Heart right ventricle (tissue), 16 donors: ENCODE measurements at regions not wholly inside any gene's neighbourhood (a gene's known extent, or its start where the extent isn't known, plus 50 kb on each side); places are given as distances from the start of the nearest gene placed in this dataset.

ENCODE experiments used
- ATAC-seq, 8 donors: fragments of 200-7000 bp; cut with Tn5 transposase; one replicate each; pipeline ENCODE4 v1.9.1; 2020; ENCODE audit warnings: mild to moderate bottlenecking in 8 of 8, moderate library complexity in 8 of 8, moderate number of reproducible peaks in 1 of 8
- DNase-seq, 2 donors: peaks; one replicate each; pipeline ENCODE4 v3.0.0-alpha.2; 2020
- H3K27ac ChIP-seq, 10 donors: fragments of 200-600 bp; sonication (generic) in 2 of 10; one replicate each; pipeline versions ENCODE4 v1.5.0 to v1.8.0; 2020 to 2022; ENCODE audit warnings: mild to moderate bottlenecking in 3 of 10
- H3K27me3 ChIP-seq, 7 donors: fragments of 200-600 bp; one replicate each; pipeline ENCODE4 v1.8.0; 2021 to 2022; ENCODE audit warnings: mild to moderate bottlenecking in 2 of 7
- H3K36me3 ChIP-seq, 9 donors: fragments of 200-600 bp; sonication (generic) in 1 of 9; one replicate each; pipeline versions ENCODE4 v1.5.0 to v1.8.0; 2020 to 2022; ENCODE audit warnings: mild to moderate bottlenecking in 2 of 9
- H3K4me1 ChIP-seq, 9 donors: fragments of 200-600 bp; sonication (generic) in 1 of 9; one replicate each; pipeline versions ENCODE4 v1.5.0 to v1.8.0; 2020 to 2022; ENCODE audit warnings: mild to moderate bottlenecking in 4 of 9
- H3K4me3 ChIP-seq, 10 donors: fragments of 200-600 bp; sonication (generic) in 2 of 10; one replicate each; pipeline versions ENCODE4 v1.5.0 to v1.8.0; 2020 to 2022; ENCODE audit warnings: mild to moderate bottlenecking in 7 of 10, moderate library complexity in 2 of 10
- H3K9me3 ChIP-seq, 11 donors: fragments of 200-600 bp in 10 of 11; sonication (generic) in 2 of 11; one replicate each; pipeline versions ENCODE4 v1.5.0 to v1.8.0; 2013 to 2022; ENCODE audit warnings: mild to moderate bottlenecking in 2 of 11, control low read depth in 1 of 11, moderate library complexity in 1 of 11
- WGBS, 2 donors: extraction: QIAGEN DNeasy Blood & Tissue Kit; methylation state at CpG; one replicate each; pipeline ENCODE4 v1.1.7; 2013; ENCODE audit warnings: inconsistent platforms in 1 of 2; 5-methylcytosine and 5-hydroxymethylcytosine counted together
- intact Hi-C, 10 donors: fragments of 100-400 bp; cut with DNase I; formaldehyde crosslinking; loops; one replicate each; pipeline versions ENCODE4 v1.11.1 to v1.14.2; 2022
- TF ChIP-seq, protein P1 (sequence below), 9 donors: fragments of 200-600 bp; sonication (generic) in 2 of 9; IDR thresholded peaks; one replicate each; pipeline versions ENCODE4 v1.5.0 to v1.8.0; 2021 to 2022; ENCODE audit warnings: antibody characterized with exemption in 9 of 9, mild to moderate bottlenecking in 5 of 9, moderate library complexity in 1 of 9
- donor health status: Arrhythmogenic right ventricular cardiomyopathy.
- donor health status: ischemic (EF 13 %, LVEDD 7.1; RV severe dilation, severe dysfunction).
- donor health status: healthy with polysubstance abuse.
- donor health status: DM: no; HTN: yes; CAD: no.
- donor health status: DM: no; HTN: no; CAD: no.
- donor health status: ischemic (EF 25% LVEDD 6.9; RV normal size, moderate dysfunction).
- donor health status: ischemic (EF 25% LVEDD 5.7; RV mildly dilated, moderate dysfunction).
- donor health status: healthy.
- donor health status: DM: yes; HTN: yes; CAD: no.
- donor health status: Ischemic cardiomyopathy.
- donor health status: ischemic (EF 35%, LVEDD 5.7; RV mildly dilated, moderate dysfunction).
- donor health status: nonischemic (EF 11% LVEDD 7.7; RV severe dilation, severe dysfunction).
- donor health status: DM: yes; HTN: yes; CAD: no.
- donor health status: PGD.
- donor health status: ischemic (EF 29% LVEDD 5.4; RV normal size, mild dysfunction).
- donor health status: nonischemic (EF 23%, LVEDD 6.1; RV moderate dilation, normal function).

DNA sequence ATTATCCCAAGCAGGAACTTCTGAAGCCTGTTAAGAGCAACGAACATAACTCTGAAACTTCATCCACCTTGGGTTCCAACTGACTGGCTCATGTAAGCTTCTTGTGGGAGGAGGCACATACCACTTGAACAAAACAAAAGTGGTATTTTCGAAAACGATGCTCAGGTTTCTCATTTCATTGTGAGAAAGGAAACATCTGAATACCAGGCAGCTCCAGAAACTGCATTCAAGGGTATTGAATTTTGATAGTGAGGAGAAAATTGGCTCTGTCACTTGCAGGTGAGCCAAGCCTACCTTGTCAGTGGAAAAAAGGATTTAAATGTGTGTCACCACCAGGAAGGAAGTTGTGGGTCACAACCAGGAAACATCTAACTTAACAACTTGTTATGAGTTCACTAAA, 218.1 kb upstream of the SATB1 start:
- H3K9me3 ChIP-seq, result peaks cover 0 to 6% (median 0%) of the 10 kb centered on the region in 11 donors
- no peak overlapping the region for H3K27ac ChIP-seq
- ATAC-seq (no peak), DNase-seq (no peak)
- WGBS, 2 donors, result 73 to 74% methylated on average over 3 of the region's 3 CpGs
- H3K4me1 ChIP-seq, result peaks cover 0 to 5% (median 0%) of the 10 kb centered on the region in 9 donors
- intact Hi-C loops, result no loop called here
- no peaks in the 10 kb centered on the region for H3K27me3 ChIP-seq
- no peak overlapping the region for H3K4me3 ChIP-seq
- TF ChIP-seq, protein P1, sequence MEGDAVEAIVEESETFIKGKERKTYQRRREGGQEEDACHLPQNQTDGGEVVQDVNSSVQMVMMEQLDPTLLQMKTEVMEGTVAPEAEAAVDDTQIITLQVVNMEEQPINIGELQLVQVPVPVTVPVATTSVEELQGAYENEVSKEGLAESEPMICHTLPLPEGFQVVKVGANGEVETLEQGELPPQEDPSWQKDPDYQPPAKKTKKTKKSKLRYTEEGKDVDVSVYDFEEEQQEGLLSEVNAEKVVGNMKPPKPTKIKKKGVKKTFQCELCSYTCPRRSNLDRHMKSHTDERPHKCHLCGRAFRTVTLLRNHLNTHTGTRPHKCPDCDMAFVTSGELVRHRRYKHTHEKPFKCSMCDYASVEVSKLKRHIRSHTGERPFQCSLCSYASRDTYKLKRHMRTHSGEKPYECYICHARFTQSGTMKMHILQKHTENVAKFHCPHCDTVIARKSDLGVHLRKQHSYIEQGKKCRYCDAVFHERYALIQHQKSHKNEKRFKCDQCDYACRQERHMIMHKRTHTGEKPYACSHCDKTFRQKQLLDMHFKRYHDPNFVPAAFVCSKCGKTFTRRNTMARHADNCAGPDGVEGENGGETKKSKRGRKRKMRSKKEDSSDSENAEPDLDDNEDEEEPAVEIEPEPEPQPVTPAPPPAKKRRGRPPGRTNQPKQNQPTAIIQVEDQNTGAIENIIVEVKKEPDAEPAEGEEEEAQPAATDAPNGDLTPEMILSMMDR (IDR thresholded peaks at IDR 0.05), result no peak
- no peaks in the 10 kb centered on the region for H3K36me3 ChIP-seq

- intact Hi-C loops, result no loop called here
- peaks cover 0 to 6% (median 0%) of the 10 kb centered on the region in 11 donors for H3K9me3 ChIP-seq
- ATAC-seq, result no peak
- no peak for DNase-seq
- H3K36me3 ChIP-seq, result no peaks in the 10 kb centered on the region
- H3K4me3 ChIP-seq, result no peak overlapping the region
- WGBS, 2 donors, result 92% methylated on average over 3 of the region's 3 CpGs
- H3K4me1 ChIP-seq, result no peaks in the 10 kb centered on the region
- H3K27ac ChIP-seq, result no peak overlapping the region
- no peaks in the 10 kb centered on the region for H3K27me3 ChIP-seq
- TF ChIP-seq, protein P1 (IDR thresholded peaks at IDR 0.05), result no peak
These were observed 216.8 kb upstream of the SATB1 start for GRCh38 chr3:18641916-18642315.

DNA sequence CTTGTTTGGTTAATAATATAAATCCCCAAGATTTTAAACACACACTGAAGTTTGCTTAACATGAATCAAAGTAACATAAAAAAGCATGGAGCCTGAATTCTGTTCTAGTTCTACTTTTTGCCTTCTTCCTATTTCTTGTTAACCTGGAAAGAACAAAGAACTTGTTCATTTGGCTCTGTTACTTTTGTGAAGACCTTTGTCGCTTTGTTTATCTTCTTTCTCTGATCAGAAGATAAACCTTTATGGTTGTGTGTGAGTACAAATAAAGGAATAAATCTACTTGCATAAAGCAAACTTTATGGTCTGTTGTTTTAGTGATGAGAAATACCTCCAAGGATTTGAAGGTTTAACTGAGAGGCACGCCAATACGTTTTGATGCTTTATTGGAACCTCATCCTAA, 210.1 kb upstream of the SATB1 start:
- Histone ChIP-seq H3K27ac (no peak overlapping the region), H3K4me1 (no peaks in the 10 kb centered on the region), H3K36me3 (no peaks in the 10 kb centered on the region), H3K4me3 (no peak overlapping the region), H3K9me3 (peaks cover 0 to 18% (median 0%) of the 10 kb centered on the region in 11 donors), H3K27me3 (no peaks in the 10 kb centered on the region)
- TF ChIP-seq, protein P1 (IDR thresholded peaks at IDR 0.05), result no peak
- no peak for ATAC-seq
- DNase-seq, result no peak
- intact Hi-C loops, result no loop called here
- WGBS, 2 donors, result 64 to 77% methylated on average over 3 of the region's 3 CpGs

DNA sequence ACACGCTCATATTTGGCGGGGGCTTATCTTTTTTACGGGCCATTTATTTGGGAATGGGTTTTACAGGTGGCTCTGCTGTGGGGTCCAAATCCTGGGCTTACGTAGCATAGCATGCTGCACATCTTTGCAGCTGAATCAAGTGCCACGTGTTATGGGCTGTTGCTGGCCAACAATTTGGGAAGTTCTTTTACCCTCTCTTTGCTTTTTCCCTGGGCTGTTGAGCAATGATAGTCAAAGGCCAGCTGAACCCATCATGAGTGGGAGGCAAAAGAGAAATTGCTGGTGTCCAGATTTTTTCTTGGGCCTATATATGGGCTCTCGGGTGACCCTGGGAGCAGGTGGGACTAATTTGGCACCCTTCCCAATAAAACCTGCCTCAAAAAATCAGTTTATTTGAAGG, 209.3 kb upstream of the SATB1 start:
- no peaks in the 10 kb centered on the region for H3K4me1 ChIP-seq
- intact Hi-C loops, result no loop called here
- TF ChIP-seq, protein P1 (IDR thresholded peaks at IDR 0.05), result no peak
- no peak overlapping the region for H3K4me3 ChIP-seq
- H3K27me3 ChIP-seq, result no peaks in the 10 kb centered on the region
- 82 to 89% methylated on average over 6 of the region's 6 CpGs for WGBS, 2 donors
- DNase-seq, result no peak
- no peaks in the 10 kb centered on the region for H3K36me3 ChIP-seq
- no peak overlapping the region for H3K27ac ChIP-seq
- peaks cover 0 to 18% (median 0%) of the 10 kb centered on the region in 11 donors for H3K9me3 ChIP-seq
- ATAC-seq, result no peak
